SK-N-SH (cell line): ENCODE measurements at regions not wholly inside any gene's neighbourhood (a gene's known extent, or its start where the extent isn't known, plus 50 kb on each side); places are given as distances from the start of the nearest gene placed in this dataset.
"Not testable (repeated sequence)": the region's sequence is repeated elsewhere in the genome, so short reads cannot be mapped to it uniquely, and the experiment has no call there.

Experiments
- CTCF ChIA-PET: fragments of 300-600, 350-600 bp; formaldehyde crosslinking; extraction: SDS; loops from one replicate; lab custom pipeline; 2021; lab: Yijun Ruan, JAX
- POLR2A ChIA-PET: fragments of 350-600 bp; sonication (Branson Sonifier 250); formaldehyde crosslinking; extraction: SDS; loops from one replicate; lab custom pipeline; 2020; ENCODE audit warnings: antibody characterized with exemption, inconsistent platforms; lab: Yijun Ruan, JAX
- DNase-seq: peaks from one replicate; pipeline ENCODE4 v3.0.0; 2012
- H2AFZ ChIP-seq: fragments of 200-600 bp; sonication (generic); 2 replicates; pipeline ENCODE4 v1.8.1; 2016; ENCODE audit warnings: antibody characterized with exemption, mild to moderate bottlenecking, low read depth
- H3F3A ChIP-seq: fragments of 200-600 bp; sonication (generic); replicated peaks from 2 replicates; pipeline ENCODE3; 2016; ENCODE audit warnings: antibody characterized with exemption, mild to moderate bottlenecking; ENCODE audit not compliant: insufficient read depth
- H3K27ac ChIP-seq, 2 experiments: fragments of 200-500 bp in 1 of 2; fragments of 200-600 bp in 1 of 2; sonication (Bioruptor generic) in 1 of 2; sonication (generic), shearing (Covaris generic) in 1 of 2; 2 replicates each; pipeline versions ENCODE4 v1.5.1 to v1.6.1; 2014 to 2016; ENCODE audit warnings: low read depth in 2 of 2, inconsistent platforms in 1 of 2, low read length in 1 of 2, mild to moderate bottlenecking in 1 of 2, mixed read lengths in 1 of 2
- H3K27me3 ChIP-seq: fragments of 200-600 bp; sonication (generic), shearing (Covaris generic); 2 replicates; pipeline ENCODE4 v1.6.1; 2016; ENCODE audit warnings: mixed run types; ENCODE audit not compliant: insufficient read depth
- H3K36me3 ChIP-seq, 2 experiments: fragments of 200-500 bp in 1 of 2; fragments of 200-600 bp in 1 of 2; sonication (Bioruptor generic) in 1 of 2; sonication (generic) in 1 of 2; replicated peaks in 1 of 2; 2 replicates each; pipeline versions ENCODE3 to v1.5.1; 2014 to 2016; ENCODE audit warnings: low read length in 1 of 2, mild to moderate bottlenecking in 1 of 2; ENCODE audit not compliant: insufficient read depth in 2 of 2, control insufficient read depth in 1 of 2
- H3K4me1 ChIP-seq, 2 experiments: fragments of 200-500 bp in 1 of 2; fragments of 200-600 bp in 1 of 2; sonication (Bioruptor generic) in 1 of 2; sonication (generic), shearing (Covaris generic) in 1 of 2; 2 replicates each; pipeline versions ENCODE4 v1.5.1 to v1.6.1; 2014 to 2016; ENCODE audit warnings: low read depth in 1 of 2, low read length in 1 of 2, mixed run types in 1 of 2; ENCODE audit not compliant: insufficient read depth in 2 of 2, control insufficient read depth in 1 of 2
- H3K4me2 ChIP-seq: fragments of 200-600 bp; sonication (generic), shearing (Covaris generic); 2 replicates; pipeline ENCODE4 v1.6.1; 2017; ENCODE audit warnings: mixed run types
- H3K4me3 ChIP-seq, 2 experiments: fragments of 200-500 bp in 1 of 2; fragments of 200-600 bp in 1 of 2; sonication (Bioruptor generic) in 1 of 2; sonication (generic), shearing (Covaris generic) in 1 of 2; 2 replicates each; pipeline versions ENCODE4 v1.5.1 to v1.8.1; 2014 to 2016; ENCODE audit warnings: low read depth in 2 of 2, inconsistent platforms in 1 of 2, low read length in 1 of 2, mild to moderate bottlenecking in 1 of 2, mixed read lengths in 1 of 2, moderate library complexity in 1 of 2
- H3K79me2 ChIP-seq: fragments of 200-600 bp; sonication (generic); 2 replicates; pipeline ENCODE4 v1.8.1; 2017; ENCODE audit warnings: mild to moderate bottlenecking; ENCODE audit not compliant: insufficient read depth
- H3K9ac ChIP-seq: fragments of 200-600 bp; sonication (generic); 2 replicates; pipeline ENCODE4 v1.6.1; 2017; ENCODE audit warnings: mixed run types
- H3K9me2 ChIP-seq: fragments of 200-600 bp; sonication (generic); 2 replicates; pipeline ENCODE4 v1.6.1; 2017; ENCODE audit warnings: mixed run types
- H3K9me3 ChIP-seq: fragments of 200-600 bp; sonication (generic); 2 replicates; pipeline ENCODE4 v1.6.1; 2017; ENCODE audit warnings: mixed run types, mild to moderate bottlenecking, moderate library complexity
- H4K20me1 ChIP-seq: fragments of 200-600 bp; sonication (generic); 2 replicates; pipeline ENCODE4 v1.6.1; 2017; ENCODE audit warnings: mild to moderate bottlenecking, mixed run types; ENCODE audit not compliant: insufficient read depth
- CHD2 ChIP-seq: fragments of 150-350 bp; IDR thresholded peaks from 2 replicates; pipeline ENCODE4 v1.6.1; 2018; ENCODE audit warnings: low read length; ENCODE audit not compliant: partially characterized antibody
- ELF1 ChIP-seq: IDR thresholded peaks from 2 replicates; pipeline ENCODE4 v1.4.0; 2012
- EP300 ChIP-seq, 2 experiments: IDR thresholded peaks; 2 replicates each; pipeline versions ENCODE4 v1.4.0 to v1.6.1; 2012; ENCODE audit warnings: borderline replicate concordance in 1 of 2, low read depth in 1 of 2, low read length in 1 of 2
- EZH2phosphoT487 ChIP-seq: fragments of 200-600 bp; sonication (generic); IDR thresholded peaks from 2 replicates; pipeline ENCODE4 v1.6.1; 2017; ENCODE audit warnings: low read depth, mixed run types, mild to moderate bottlenecking, antibody characterized with exemption, moderate library complexity, borderline replicate concordance
- FOSL2 ChIP-seq: IDR thresholded peaks from 2 replicates; pipeline ENCODE4 v1.4.0; 2012; ENCODE audit warnings: low read depth, mild to moderate bottlenecking, moderate library complexity, borderline replicate concordance
- FOXJ3 ChIP-seq: sonication (generic); formaldehyde crosslinking; IDR thresholded peaks from 2 replicates; pipeline ENCODE4 v1.5.1; 2020; ENCODE audit warnings: mild to moderate bottlenecking, missing genetic modification reagents
- FOXM1 ChIP-seq: IDR thresholded peaks from 2 replicates; pipeline ENCODE4 v1.4.0; 2012; ENCODE audit warnings: low read depth, mild to moderate bottlenecking
- JUND ChIP-seq: IDR thresholded peaks from 2 replicates; pipeline ENCODE4 v1.4.0; 2012
- RAD21 ChIP-seq: IDR thresholded peaks from 2 replicates; pipeline ENCODE4 v1.6.1; 2012; ENCODE audit warnings: mild to moderate bottlenecking, low read length
- RFX5 ChIP-seq: IDR thresholded peaks from 2 replicates; pipeline ENCODE4 v1.6.1; 2012; ENCODE audit warnings: mild to moderate bottlenecking, improper control_type of control experiment, low read length
- RXRA ChIP-seq: IDR thresholded peaks from 2 replicates; pipeline ENCODE4 v1.4.0; 2012; ENCODE audit warnings: low read depth, mild to moderate bottlenecking, borderline replicate concordance
- SIN3A ChIP-seq: IDR thresholded peaks from 2 replicates; pipeline ENCODE4 v1.6.1; 2012; ENCODE audit warnings: low read depth, mild to moderate bottlenecking, low read length, moderate library complexity, borderline replicate concordance
- TAF1 ChIP-seq: IDR thresholded peaks from 2 replicates; pipeline ENCODE4 v1.6.1; 2012; ENCODE audit warnings: low read depth, mild to moderate bottlenecking, low read length, moderate library complexity, borderline replicate concordance
- TEAD4 ChIP-seq: IDR thresholded peaks from 2 replicates; pipeline ENCODE4 v1.4.0; 2012; ENCODE audit warnings: mild to moderate bottlenecking, borderline replicate concordance; ENCODE audit not compliant: insufficient read depth
- USF2 ChIP-seq: fragments of 150-350 bp; IDR thresholded peaks from 2 replicates; pipeline ENCODE4 v1.6.1; 2017; ENCODE audit warnings: antibody characterized with exemption, low read length, low read depth, borderline replicate concordance
- YY1 ChIP-seq: IDR thresholded peaks from 2 replicates; pipeline ENCODE4 v1.4.0; 2012; ENCODE audit warnings: low read depth, mild to moderate bottlenecking
- ZBTB33 ChIP-seq: IDR thresholded peaks from 2 replicates; pipeline ENCODE4 v1.4.0; 2012; ENCODE audit warnings: low read depth, borderline replicate concordance
- WGBS: methylation state at CpG from one replicate; pipeline ENCODE4 v1.1.6; 2017; ENCODE audit warnings: low lambda C conversion rate; 5-methylcytosine and 5-hydroxymethylcytosine counted together

- no peaks in the 10 kb centered on the region for H3K27me3 ChIP-seq
- CTCF ChIA-PET: no interaction called here
Observed at GRCh38 chr12:83931451-83931850, 981.1 kb downstream of the SLC6A15 start.

GRCh38 chr12:83929792-83930191 lies 982.8 kb downstream of the SLC6A15 start:
- H3K9me2 ChIP-seq, CTCF ChIA-PET, H3K9ac ChIP-seq, H3K4me1 ChIP-seq, DNase-seq, H3K9me3 ChIP-seq, POLR2A ChIA-PET, H2AFZ ChIP-seq, H3F3A ChIP-seq, H3K36me3 ChIP-seq, H3K4me3 ChIP-seq, H3K4me2 ChIP-seq, H3K27me3 ChIP-seq, H3K79me2 ChIP-seq, H4K20me1 ChIP-seq, H3K27ac ChIP-seq: not testable (repeated sequence)
- 95% methylated on average over 13 of the region's 13 CpGs for WGBS

More at GRCh38 chr12:83931451-83931850, 981.1 kb downstream of the SLC6A15 start:
- H3F3A ChIP-seq: no peaks in the 10 kb centered on the region
- H3K36me3 ChIP-seq: no peaks in the 10 kb centered on the region
- H2AFZ ChIP-seq: no peak overlapping the region
- no peak overlapping the region for H3K27ac ChIP-seq
- H3K9me2 ChIP-seq: no peaks in the 10 kb centered on the region; the same call in 1 of the 2 replicates
- no peaks in the 10 kb centered on the region for H3K4me1 ChIP-seq
- no peaks in the 10 kb centered on the region for H3K79me2 ChIP-seq
- no peaks in the 10 kb centered on the region; the same call in 1 of the 2 replicates for H3K9me3 ChIP-seq
- H4K20me1 ChIP-seq: no peaks in the 10 kb centered on the region
- no peak overlapping the region for H3K9ac ChIP-seq
- no peak for DNase-seq
- POLR2A ChIA-PET: no interaction called here
- H3K4me2 ChIP-seq: no peak overlapping the region
- TF ChIP-seq ELF1: no peak
- no peak for TF ChIP-seq ZBTB33
- no peak for TF ChIP-seq JUND
- no peak for TF ChIP-seq FOSL2
- TF ChIP-seq CHD2: no peak
- TF ChIP-seq SIN3A: no peak
- TF ChIP-seq FOXJ3 (CRISPR knock-in tag): no peak
- TF ChIP-seq RFX5: no peak
- no peak for TF ChIP-seq EP300 (IDR thresholded peaks at IDR 0.05; ENCODE audit: borderline replicate concordance in 1 of 2, low read depth in 1 of 2, low read length in 1 of 2)
- no peak for TF ChIP-seq FOXM1
- no peak for TF ChIP-seq TAF1
- TF ChIP-seq USF2: no peak
- no peak for TF ChIP-seq RXRA
- no peak for TF ChIP-seq YY1
- no peak for TF ChIP-seq TEAD4
- no peak for TF ChIP-seq EZH2phosphoT487
- no peak for TF ChIP-seq RAD21
- no peak overlapping the region for H3K4me3 ChIP-seq
